Umbilical cord (tissue), 1 donor: ENCODE measurements at regions not wholly inside any gene's neighbourhood (a gene's known extent, or its start where the extent isn't known, plus 50 kb on each side); places are given as distances from the start of the nearest gene placed in this dataset.
"Not testable (repeated sequence)": the region's sequence is repeated elsewhere in the genome, so short reads cannot be mapped to it uniquely, and the experiment has no call there.

Experiments used
- DNase-seq: peaks from one replicate; pipeline ENCODE4 v3.0.0-alpha.2; 2015; ENCODE audit warnings: low spot score

GRCh38 chr12:73950507-73950906 is 587.1 kb upstream of the ATXN7L3B start:
- no peak for DNase-seq

DNA sequence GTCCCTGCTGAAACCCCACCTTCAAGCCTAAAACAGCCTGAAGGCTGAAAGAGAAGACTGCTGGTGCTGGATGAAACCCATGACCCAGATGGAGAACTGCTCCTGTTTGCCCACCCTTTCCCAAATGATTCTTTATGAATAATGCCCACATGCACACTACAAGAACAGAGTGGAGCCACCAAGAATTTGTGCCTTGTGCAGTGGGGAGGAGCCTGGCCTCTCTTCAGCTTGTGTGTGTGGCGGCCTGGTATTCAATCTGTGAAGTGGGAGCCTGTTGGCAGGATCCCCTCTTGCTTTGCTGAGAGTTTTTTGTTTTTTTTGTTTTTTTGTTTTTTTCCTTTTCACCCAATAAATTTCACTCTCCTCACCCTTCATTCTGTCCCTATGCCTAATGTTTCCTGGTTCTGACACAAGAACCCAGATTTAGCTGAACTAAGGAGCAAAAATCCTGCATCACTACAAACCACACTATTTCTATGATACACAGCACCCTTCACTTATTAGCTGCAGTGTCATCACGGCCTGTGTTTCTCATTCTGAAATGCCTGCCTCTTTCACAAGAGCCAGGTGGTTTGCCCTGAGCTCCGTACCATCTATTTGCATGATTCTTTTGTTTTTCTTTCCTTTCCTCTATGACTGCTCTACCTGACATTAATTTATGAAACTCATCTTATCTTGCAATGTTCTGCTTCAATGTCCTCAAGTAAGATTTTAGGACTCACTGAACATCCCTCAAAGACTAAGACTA is 585.5 kb upstream of the ATXN7L3B start:
- no peak for DNase-seq

GRCh38 chr12:73964641-73965040 is 573.0 kb upstream of the ATXN7L3B start:
- DNase-seq: no peak

- no peak for DNase-seq
Observed at GRCh38 chr12:73973486-73973885, 564.1 kb upstream of the ATXN7L3B start.

DNA sequence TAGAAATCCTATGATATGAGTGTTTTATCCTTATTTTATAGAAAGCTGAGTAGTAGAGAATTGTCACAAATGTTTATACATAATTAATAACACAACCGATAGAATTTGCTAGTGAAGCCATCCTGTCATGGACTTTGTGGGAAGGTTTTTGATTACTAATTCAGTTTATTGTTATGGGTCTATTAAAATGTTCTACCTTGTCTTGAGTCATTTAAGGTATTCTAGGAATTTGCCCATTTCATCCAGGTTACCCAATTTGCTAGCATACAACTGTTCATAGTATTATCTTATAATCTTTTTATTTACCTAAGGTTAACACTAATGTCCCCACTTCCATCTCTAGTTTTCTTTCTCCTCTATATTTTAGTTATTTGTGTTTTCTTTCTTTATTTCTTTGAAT is 553.1 kb upstream of the ATXN7L3B start:
- DNase-seq: no peak

DNA sequence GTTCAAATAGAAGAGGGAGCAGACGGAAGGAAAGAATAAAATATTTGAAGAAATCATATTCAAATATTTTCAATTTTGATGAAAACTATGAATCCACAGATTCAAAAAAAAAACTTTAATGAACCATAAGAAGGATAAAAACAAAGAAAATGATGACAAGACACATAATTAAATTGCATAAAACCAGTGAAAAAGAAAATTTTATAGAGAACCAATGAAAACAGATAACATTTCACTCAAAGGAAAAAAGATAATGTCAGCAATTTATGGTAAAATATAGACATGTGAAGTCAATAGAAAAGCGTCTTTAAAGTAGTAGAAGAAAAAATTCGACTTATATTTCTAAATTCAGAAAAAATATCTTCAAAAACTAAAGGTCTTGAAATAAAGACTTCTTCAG is 546.5 kb upstream of the ATXN7L3B start:
- no peak for DNase-seq

DNA sequence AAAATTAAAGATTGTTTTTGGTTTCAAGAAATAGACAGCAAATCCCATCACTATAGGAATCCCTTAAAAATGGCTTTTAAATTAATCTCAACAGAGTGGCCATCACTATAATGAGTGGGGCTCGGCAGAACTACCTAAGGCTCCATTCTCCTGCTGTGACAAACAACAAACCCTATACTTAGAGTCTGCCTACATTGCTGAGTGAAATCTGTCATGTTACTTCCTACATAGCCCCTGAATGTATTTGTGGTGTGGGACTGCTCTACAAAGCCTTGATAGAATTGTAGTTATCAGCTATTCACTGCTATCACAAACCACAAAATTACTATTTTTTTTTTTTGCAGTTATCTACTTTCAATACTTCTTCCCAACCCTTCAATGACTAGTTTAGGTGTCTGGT is 538.7 kb upstream of the ATXN7L3B start:
- no peak for DNase-seq

DNA sequence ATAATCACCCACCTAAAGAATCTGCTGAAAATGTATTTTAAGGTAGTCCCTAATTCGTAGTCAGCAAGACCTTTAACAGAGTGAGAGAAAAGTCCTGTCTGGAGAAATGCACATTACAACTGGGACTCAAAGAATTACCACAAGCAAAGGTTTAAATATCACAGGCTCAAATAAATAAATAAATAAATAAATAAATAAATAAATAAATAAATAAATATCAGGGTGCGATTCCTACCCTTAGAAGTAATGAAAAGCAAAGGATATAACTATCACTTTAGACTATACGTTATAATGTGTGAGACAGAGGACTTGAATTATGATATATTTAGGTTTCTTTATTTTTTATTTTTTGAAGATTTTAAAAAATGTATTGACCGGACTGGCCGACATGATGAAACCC is 522.5 kb upstream of the ATXN7L3B start:
- DNase-seq: no peak

- not testable (repeated sequence) for DNase-seq
Observed at GRCh38 chr12:74016324-74016723, 521.3 kb upstream of the ATXN7L3B start.

- no peak for DNase-seq
Observed at GRCh38 chr12:74018849-74019248, 518.8 kb upstream of the ATXN7L3B start.

DNA sequence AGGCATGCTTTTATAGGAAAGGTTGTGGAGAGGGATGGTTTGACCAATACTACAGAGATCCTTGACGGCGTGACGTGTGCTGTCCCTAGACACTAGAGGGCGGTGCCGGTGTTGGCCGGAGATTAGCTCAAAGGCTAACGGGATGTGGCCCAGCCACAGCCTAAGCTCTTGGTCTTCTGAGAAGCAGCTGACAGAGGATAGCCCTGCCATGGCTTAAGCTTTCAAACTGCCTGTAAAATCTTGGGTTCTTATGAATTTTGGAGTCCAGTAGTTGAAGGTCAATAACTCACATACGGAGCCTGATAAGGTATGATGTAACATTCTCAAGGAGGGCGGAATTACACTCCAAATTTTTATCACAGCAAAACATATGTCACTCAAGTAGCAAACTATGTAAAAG is 515.7 kb upstream of the ATXN7L3B start:
- DNase-seq: peak; percentile 14

DNA sequence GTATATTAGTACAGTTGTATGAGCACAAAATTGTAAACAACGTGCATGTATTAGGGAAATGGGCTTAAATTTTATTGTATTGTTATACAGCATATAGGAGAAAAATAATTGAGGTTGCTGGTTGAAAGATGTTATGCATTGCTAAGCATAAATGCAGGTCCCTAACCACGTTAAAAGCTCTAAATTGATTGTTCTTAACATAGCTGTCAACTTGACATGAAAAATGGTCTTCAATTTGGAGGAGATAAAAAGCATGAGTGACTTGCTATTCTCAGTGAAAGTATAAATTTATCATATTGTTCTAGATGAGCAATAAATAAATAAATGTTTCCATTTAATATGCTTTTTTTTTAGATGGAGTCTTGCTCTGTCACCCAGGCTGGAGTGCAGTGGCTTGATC is 506.6 kb upstream of the ATXN7L3B start:
- no peak for DNase-seq

DNA sequence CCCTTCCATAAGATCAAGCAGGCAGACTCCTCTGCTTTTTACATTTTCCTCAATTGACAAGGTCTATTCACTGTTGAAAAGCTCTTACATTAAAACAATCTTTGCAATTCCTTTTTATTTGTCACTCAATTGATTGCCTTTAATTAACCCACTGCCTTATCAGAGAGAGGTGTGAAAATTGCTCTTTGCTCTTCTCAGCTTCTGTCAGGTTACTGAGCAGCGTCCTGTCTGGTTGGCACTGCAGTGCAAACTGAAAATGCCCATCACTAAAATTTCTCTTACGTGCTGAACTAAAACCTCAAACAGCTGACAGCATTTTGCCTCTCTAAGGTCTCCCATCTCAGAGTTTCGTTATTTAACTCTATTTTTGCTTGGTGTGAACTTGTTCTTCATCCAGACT is 504.1 kb upstream of the ATXN7L3B start:
- DNase-seq: no peak

DNA sequence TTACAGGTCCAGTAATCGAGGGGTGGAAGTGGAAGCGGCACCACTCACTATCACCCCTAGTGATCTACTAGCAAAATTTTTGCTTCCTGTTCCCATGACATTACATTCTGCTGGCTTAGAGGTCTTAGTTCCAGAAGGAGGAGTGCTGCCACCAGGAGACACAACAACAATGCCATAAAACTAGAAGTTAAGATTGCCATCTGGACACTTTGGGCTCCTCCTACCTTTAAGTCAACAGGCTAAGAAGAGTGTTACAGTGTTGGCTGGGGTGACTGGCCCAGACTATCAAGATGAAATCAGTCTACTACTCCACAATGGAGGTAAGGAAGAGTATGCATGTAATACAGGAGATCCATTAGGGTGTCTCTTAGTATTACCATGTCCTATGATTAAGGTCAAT is 498.5 kb upstream of the ATXN7L3B start:
- not testable (repeated sequence) for DNase-seq

DNA sequence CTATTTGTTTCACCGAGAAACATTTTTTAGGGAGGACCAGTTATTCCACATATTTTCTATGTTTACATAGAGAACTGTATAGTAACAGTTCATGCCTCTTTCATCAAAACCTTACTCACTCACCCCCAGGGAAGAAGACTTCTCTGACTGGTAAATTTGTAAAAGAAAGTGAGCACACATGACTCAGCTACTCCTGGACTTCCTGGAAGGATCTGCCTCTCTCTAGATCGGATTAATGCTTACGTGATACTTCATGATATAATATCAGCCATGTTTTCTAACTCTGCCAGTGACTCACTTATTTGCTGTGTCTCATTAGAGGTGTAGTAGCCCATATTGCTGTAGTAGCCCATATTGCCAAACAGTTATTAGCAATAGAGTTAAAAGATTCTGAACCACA is 494.3 kb upstream of the ATXN7L3B start:
- DNase-seq: peak; percentile 75

DNA sequence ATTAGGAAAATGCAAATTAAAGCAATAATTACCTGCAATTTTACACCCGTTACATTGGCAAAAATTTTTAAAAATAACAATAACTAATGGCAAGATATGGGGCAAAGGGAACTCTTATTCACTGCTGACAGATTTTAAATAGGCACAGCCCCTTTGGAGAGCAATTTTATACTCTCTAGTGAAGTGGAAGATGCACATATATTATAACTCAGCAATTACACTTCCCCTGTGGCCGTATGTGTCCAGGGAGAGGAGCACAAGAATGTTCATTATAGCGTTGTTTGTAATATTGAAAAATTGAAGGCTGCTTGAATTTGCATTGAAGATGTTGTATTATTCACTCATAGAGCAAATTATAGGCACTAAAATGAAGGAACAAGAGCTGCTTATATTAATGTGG is 488.3 kb upstream of the ATXN7L3B start:
- no peak for DNase-seq

- DNase-seq: no peak
Observed at GRCh38 chr12:74051848-74052247, 485.8 kb upstream of the ATXN7L3B start.

- no peak for DNase-seq
Observed at GRCh38 chr12:74066476-74066875, 471.2 kb upstream of the ATXN7L3B start.

DNA sequence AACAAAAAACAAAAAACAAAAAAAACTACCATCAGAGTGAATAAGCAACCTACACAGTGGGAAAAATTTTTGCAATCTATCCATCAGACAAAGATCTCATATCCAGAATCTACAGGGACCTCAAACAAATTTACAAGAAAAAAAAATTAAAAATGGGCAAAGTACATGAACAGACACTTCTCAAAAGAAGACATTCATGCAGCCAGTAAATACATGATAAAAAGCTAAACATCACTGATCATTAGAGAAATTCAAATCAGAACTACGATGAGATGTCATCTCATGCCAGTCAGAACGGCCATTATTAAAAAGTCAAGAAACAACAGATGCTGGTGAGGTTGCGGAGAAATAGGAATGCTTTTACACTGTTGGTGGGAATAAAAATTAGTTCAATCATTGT is 466.5 kb upstream of the ATXN7L3B start:
- DNase-seq: no peak

GRCh38 chr12:74076918-74077317 is 460.7 kb upstream of the ATXN7L3B start:
- DNase-seq: no peak

GRCh38 chr12:74105434-74105833 is 432.2 kb upstream of the ATXN7L3B start:
- DNase-seq: peak; percentile 13

DNA sequence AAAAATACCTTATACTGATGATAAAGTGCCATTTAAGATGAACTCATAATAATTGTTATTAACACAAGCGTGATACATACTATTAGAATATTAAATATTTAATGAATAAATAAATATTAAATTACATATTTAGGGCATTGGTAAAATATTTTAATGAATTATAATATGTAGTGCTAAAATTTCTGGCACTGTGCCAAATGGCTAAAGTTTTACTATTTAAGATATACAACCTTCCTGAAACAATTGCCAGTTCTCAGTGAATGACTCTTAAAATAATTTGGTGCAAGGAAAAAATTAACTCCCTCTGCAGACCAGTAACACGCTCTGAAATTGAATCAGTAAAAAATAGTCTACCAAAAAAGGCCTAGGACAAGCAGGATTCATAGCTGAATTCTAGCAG is 428.9 kb upstream of the ATXN7L3B start:
- no peak for DNase-seq

GRCh38 chr12:74111688-74112360 is 425.8 kb upstream of the ATXN7L3B start:
- DNase-seq: no peak
